Tibial nerve (tissue), 4 donors: ENCODE measurements at regions not wholly inside any gene's neighbourhood (a gene's known extent, or its start where the extent isn't known, plus 50 kb on each side); places are given as distances from the start of the nearest gene placed in this dataset.

Source experiments
- CTCF ChIP-seq, 5 experiments: fragments of 200-600 bp in 3 of 5; fragments of 450-650 bp in 2 of 5; sonication (generic) in 3 of 5; IDR thresholded peaks; one replicate each; pipeline ENCODE4 v1.5.1; 2016 to 2019; ENCODE audit warnings: antibody characterized with exemption in 5 of 5, mild to moderate bottlenecking in 3 of 5, moderate library complexity in 2 of 5
- EP300 ChIP-seq, 2 donors: sonication (generic); formaldehyde crosslinking; IDR thresholded peaks; one replicate each; pipeline ENCODE4 v1.6.1; 2017; ENCODE audit warnings: antibody characterized with exemption in 2 of 2, mild to moderate bottlenecking in 1 of 2
- POLR2A ChIP-seq, 2 donors: fragments of 450-650 bp; IDR thresholded peaks; one replicate each; pipeline ENCODE4 v1.6.1; 2017; ENCODE audit warnings: antibody characterized with exemption in 2 of 2, mild to moderate bottlenecking in 2 of 2, moderate library complexity in 2 of 2

GRCh38 chr4:79236785-79237184, 89.1 kb downstream of the NAA11 start:
- TF ChIP-seq CTCF (IDR thresholded peaks at IDR 0.05): no peak
- TF ChIP-seq POLR2A (IDR thresholded peaks at IDR 0.05): no peak
- TF ChIP-seq EP300 (IDR thresholded peaks at IDR 0.05): no peak
